ENCODE measurements at regions not wholly inside any gene's neighbourhood (a gene's known extent, or its start where the extent isn't known, plus 50 kb on each side); places are given as distances from the start of the nearest gene placed in this dataset.
A peak's percentile ranks its signal among the peaks of the same experiment; 100 is the strongest.

DNA sequence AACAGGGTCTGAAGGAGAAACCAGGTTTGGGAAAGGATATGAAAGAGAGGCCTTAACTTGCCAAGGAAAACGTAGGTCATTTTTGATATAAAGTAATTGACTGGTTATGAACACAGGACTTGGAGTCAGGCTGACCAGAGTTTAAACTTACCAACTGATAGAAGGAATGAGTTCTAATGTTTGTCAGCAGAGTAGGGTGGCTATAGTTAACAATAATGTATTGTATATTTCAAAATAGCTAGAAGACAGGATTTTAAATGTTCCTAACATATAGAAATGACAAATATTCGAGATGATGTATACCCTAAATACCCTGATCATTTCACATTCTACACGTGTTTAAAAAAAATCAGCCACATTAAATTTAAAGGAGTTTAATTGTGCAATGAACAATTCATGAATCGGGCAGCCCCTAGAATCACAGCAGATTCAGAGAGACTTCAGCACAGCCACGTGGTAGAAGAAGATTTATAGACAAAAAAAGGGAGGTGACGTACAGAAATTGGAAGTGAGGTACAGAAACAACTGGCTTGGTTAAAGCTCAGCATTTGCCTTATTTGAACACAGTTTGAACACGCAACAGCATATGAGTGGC lies 52.5 kb upstream of the PLEKHG7 start:
- no peak for DNase-seq

DNA sequence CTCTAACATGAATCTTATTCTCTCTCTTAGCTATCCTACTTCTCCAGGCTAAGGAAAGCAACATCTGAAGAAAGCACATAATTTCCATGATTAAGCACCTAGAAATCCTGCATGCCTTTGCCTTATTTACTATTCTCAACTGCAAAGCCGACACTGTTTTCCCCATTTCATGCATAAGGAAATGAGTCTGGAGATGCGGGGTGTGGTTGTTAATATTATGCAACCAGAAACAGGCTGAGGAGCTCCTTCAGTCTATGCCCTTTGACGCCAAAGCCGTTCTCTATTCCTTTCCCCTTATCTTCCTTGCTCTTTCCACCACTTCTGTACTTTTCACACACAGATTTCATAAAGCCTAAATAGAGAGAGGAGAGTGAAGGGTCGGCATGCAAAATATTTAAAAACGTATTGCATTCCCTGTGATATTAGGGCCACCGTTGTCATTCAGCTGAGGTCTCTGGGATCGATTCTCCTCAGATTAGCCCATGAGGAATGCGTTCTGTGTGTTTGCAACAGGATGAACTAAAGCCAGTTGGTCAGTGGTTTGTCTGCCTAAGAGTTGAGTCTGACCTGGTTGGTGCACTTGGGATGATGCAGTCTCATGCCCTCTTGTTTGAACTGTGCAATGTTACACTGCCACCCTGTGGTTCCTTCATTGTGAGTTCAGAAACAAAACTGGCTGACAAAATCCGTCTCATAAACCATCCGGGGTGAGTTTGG lies 53.1 kb upstream of the PLEKHG7 start:
- DNase-seq, result peak; percentile 28

DNA sequence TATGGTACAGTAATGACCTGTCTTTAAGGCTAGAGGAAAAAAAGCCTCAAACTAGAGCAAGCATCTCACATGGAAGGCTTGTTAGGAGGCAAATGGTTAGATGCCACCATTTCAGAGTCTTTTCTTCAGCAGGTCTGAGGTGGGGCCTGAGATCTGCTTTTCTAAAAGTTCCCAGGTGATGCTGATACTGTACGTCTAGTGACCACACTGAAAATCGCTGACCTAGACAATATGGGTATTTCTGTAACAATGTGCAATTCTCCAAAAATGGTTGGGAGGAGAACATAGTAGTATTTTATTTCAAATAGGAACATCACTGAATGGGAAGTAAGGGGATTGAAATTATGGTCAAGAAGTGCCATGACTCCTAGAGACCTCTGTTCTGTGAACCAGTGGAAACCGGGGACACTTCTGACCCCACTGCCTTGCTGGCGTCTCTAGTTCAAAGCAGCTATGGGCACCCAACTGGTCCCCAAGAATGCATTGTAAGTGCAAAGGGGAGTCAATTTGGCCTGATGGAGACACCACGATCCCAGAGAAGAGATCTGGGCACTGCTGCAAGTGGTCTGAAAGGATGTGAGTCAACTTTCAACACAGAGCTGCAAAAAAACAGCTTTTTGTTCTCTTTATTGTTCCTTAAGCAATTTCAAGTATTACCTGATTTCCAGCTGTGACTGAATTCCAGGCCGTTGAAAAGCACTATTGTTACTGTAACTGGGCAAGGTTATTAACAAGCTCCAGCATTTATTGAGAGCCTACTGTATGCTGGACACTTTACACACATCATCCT lies 54.4 kb upstream of the PLEKHG7 start:
- no peak for DNase-seq

DNA sequence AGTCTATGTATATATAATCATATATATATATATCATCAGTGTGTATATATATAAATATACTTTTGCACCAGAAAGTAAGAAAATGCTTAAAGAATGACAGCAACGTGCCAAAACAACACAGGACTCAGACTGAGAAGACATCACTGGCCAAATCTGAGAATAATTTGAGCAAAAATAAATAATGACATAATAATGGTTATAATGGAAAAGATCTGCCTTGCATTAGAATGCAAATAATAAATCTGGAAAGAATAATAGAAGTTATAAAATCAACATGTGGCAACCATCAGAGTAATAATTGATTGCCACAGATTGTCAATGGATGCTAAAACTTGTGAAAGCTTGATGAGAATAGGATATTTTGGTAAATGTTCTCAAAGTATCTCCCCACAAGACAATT lies 61.5 kb upstream of the PLEKHG7 start:
- no peak for DNase-seq

DNA sequence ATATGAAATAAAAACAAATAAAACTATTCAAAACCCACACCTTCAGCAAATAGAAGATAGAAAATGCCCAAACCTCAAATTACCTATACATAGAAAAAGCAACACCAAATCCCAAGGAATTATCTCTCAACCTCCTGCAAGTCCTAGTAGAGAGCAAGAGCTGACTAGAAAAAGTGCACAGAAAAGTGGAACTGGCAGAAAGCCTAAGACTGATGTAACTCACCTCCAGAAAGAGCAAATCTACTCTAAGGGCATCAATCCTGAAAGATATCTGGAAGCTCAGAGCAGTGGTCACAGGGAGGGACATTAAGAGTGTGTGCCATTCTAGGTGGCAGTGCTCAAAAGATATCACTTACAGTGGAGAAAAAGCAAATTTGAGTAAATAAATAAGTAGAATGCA lies 62.1 kb upstream of the PLEKHG7 start:
- no peak for DNase-seq

DNA sequence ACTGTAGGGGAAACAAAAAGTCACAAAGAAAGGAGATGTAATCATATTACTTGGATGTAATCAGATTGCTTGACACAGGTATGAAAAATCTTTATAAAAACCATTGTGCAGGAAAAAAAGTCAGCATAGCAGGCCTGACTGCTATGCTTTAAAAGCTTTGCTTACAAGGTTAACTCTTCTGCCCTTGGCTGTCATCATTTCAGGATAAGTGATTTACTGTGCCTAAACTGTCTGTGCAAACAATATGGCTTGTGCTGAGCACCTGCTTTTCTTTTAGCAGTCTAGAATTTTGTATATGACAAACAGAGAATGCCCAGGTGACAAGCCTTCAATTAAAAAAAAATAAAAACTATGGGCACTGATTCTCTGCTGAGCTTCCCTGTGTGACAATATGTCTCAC lies 63.8 kb upstream of the PLEKHG7 start:
- DNase-seq, result no peak

DNA sequence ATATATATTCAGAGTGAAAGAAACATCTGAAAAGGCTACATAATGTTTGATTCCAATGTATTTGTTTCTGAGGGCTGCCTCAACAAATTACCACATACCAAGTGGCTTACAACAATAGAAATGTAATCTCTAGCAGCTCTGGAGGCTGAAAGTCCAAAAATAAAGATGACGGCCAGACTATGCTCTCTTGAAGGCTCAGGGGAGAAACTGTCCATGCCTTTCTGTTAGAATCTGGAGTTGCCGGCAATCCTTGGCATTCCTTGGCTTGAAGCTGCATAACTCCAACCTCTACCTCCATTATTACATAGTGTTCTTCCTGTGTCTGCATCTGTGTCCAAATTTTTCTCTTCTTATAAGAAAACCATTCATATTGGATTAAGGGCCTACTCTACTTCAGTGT lies 68.1 kb upstream of the PLEKHG7 start:
- no peak for DNase-seq

DNA sequence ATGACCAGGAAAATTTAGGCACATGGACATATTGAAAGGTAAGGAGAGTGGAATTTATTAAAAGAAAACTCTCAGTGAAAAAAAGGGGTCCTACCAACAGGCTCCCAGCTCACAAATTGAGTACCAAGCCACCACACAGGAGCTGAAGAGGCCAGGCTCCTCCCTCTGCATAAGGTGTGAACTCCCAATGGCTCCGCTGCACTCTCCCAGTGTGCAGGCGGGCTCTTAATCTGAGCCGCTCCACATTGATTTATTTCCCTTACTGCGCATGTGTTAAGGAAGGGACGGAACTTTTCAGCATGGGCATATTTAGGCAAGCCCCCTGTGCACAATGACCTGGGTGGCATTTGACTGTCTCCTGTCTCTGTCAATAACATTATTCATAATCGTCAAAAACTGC lies 68.6 kb upstream of the PLEKHG7 start:
- no peak for DNase-seq

DNA sequence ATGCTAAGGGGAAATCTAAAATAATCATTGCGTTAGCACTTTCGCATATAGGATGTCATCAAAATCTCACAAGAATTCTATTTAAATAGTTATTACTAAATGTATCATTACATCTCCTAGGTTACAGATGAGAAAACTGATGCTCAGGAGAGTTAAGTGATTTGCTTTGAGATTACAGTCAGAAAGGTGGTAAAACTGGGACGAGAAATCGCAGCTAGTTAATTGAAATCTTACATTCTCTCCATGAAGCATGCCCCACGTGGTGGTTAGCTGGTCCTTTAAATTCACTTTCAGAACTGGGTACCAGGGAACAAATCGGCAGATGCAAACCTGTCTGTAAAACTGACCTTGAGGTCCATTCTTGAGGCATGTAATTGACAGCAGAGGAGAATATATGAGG lies 71.8 kb upstream of the PLEKHG7 start:
- no peak for DNase-seq

DNA sequence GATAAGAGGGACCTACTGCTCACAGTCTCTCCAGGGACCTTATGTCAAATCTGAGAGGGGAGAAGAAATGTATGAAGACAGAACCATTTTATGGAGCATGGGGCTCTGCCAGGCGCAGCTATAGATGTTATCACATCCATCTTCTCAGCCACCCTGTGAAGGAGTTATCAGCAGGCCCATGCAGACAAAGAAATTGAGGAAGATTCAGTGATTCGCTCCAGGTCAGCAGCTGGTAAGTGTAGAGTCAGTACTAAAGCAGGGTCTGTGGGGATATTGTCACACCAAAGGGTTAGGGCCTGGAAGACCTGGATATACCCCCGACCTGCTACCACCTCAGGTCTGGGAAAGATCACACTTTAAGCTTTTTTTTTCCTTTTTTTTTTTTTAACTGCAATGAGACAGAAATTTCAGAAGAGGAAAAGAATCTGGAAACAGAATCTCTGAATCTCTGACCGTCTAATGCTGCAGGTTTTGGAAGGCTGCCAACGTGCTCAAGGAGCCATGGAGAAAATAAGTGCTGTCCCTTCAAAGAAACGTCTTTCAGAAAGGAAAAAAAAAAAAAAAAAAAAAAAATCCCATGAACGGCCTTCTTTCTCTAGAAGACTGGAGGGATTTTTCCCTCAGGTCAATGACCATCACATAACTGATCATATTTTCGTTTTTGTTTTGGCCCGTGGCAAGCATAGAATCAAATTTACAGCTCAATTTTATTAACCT lies 73.3 kb upstream of the PLEKHG7 start:
- peak; percentile 82 for DNase-seq

DNA sequence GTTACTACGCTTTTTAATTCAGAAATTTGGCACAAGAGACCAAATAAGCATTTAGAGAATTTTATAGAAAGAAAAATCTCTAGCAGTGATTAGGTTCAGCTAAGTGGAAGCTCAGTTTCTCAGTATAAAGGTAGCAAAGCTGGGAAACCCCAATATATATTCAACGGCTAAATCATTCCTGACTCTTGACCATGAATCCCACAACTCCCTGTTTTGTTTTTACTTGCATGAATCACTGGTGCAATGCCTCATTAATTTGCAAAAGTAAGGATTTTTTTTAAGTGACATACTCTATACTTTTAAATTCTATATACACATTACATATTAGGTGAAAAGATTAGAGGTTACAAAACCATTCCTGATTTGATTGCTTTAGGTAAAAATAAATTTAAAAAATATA lies 74.3 kb upstream of the PLEKHG7 start:
- DNase-seq, result no peak

DNA sequence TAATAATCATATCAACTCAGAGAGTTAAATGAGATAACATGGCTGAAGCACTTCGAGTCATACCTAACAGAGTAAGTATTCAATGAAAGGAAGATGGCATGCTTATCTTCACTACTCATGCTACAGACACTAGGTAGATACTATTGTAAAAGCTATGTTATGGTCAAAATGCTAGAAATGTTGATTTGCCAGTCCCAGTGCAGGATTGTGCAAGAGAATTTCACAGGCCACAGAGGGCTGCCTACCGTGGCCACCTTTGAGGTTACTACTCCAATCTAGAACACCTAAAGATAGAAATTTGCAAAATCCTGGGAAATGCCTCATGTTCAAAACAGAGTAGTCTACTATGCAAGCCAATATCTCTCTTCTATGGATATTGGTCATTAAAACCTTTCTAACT lies 75.3 kb upstream of the PLEKHG7 start:
- DNase-seq, result no peak

DNA sequence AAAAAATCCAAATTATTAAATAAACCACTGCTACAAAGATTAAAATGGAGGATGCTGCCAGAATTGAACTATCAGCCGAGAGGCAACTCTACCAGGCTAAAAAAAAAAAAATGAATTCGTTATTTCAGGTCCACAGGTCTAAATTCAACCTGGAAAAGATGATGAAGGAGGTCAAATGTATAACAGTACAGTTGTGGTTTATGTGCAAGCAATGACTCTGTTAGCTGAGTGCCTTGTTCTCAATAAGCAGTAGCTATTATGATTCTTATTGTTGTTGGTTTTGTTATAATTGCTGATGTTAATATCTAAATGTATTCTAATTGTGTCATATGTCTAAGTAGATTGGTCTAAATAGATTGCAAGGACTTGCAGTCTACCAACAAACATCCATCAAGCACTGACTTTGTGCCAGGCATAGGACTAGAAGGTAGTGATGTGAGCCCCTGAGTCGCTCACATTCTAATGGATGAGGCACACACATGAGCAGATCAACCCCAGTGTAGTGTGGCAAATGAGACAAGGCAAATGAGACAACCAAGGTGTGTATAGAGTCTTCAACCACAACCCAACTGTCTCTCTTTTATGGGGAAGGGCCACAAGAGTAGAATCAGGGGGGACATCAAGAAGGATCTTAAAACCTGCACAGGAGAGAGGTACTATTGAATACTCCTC lies 77.0 kb upstream of the PLEKHG7 start:
- no peak for DNase-seq

DNA sequence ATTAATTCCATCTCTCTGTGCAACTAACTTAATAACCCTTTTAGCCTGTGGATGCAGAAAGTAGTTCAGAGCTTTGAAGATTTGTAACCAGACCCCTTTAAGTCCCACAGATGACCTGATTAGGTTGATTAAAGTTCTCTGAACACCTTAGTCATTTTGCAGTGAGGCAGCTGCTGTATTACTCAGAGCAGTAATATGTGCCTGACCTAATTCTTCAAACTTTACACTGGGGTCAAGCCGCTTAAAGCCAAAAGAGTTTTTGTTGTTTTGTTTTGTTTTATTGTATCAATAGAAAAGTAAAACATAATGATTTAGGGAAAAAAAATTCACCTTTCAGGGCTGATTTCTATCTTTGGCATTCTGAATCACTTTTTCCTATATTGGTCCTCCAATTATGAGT lies 78.6 kb upstream of the PLEKHG7 start:
- DNase-seq, result no peak

DNA sequence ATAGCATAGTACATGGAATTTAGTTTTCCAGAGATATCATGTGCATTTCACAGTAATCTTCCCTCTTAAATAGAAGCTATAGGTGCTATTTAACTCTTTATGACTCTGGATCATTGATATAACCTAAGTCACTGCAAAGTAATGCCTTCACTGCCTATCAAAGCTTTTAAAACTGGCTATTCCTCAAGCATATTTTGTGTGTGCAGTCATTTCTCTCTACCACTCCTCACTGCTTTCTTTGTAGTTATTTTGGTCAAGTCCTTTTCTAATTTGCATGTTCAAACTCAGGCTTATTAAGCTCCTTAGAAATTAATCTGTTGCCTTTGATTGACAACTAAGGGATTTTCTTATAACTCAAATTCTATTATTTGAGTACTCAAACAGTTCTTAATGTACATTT lies 79.4 kb upstream of the PLEKHG7 start:
- no peak for DNase-seq

DNA sequence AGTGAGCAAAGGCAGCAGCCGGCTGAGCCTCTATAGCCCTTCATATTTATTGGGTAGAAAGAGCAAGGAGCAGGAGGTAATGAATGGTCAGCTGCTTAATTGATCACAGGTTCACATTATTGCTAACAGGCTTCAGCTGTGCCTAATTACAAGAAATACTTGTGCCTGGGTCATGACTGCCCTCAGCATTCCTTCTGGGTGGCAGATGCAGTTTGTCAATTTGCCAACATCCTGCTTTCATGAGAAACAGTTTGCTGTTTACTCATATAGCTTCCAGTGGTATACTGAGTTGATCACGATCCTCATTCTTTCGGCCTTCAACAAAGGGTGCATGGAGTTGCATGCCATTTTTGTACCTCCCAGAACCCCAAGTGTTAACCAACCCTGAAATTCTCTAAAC lies 81.0 kb upstream of the PLEKHG7 start:
- DNase-seq, result no peak

DNA sequence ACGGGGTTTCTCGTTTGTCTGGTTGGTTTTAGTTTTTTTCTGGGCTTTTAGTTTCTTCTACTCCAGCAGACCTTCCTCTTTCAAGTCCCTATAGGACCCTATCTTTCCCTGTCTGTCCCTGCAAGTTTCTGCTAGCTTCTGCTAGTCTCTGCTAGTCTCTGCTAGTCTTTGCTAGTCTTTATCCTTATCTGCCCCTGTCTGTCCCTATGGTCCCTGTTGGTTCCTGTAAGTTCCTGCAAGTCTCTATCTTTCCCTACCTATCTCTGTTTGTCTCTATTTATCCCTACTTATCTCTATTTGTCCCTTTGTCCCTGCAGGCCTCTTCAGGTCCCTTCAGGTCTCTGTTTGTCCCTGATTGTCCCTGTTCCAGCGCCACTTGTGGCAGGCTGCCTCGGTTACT lies 81.5 kb upstream of the PLEKHG7 start:
- DNase-seq, result no peak

DNA sequence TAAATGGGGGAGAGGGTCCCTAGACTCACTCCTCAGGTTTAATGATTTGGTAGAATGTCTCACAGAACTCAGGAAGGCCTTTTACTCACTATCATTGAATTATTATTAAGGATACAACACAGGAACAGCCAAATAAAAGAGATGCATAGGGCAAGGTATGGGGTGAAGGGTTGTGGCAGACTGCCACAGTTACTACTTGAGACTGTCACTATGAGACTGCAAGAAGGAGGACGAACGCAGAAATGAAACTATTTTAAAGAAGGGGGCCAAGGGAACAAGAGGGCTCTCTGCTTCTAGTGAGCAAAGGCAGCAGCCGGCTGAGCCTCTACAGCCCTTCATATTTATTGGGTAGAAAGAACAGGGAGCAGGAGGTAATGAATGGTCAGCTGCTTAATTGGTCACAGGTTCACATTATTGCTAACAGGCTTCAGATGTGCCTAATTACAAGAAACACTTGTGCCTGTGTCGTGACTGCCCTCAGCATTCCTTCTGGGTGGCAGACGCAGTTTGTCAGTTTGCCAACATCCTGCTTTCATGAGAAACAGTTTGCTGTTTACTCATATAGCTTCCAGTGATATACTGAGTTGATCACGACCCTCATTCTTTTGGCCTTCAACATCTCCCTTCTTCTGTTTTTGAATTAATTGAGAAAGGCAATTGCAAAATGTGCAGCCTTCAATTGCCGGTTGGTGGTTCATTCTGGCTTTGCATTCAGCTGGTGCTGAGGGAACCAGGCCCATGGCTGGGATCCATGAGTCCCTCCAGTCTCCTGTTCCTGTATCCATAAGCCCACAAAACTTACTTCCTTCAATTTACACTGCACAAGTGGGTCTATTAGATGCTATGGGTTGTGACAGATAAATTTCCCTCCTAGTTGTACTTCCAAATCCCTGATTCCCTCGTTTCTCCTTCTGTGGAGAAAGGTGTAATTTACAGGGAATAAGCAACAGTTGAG lies 82.8 kb upstream of the PLEKHG7 start:
- no peak for DNase-seq

DNA sequence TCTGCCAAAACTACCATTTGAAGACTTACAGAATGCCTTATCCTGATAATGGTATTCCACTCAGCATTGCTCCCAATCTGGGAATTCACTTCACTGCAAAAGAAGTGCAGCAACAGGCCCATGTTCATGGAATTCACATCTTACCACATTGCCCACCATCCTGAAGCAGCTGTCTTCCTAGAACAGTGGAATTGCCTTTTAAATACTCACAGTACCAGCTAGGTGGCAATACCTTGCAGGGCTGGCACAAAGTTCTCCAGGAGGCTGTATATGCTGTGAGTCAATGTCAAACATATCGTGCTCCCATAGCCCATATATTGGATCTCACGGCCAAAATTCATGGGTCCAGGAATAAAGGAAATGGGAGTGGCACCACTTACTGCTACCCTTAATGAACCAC lies 83.8 kb upstream of the PLEKHG7 start:
- DNase-seq, result no peak

DNA sequence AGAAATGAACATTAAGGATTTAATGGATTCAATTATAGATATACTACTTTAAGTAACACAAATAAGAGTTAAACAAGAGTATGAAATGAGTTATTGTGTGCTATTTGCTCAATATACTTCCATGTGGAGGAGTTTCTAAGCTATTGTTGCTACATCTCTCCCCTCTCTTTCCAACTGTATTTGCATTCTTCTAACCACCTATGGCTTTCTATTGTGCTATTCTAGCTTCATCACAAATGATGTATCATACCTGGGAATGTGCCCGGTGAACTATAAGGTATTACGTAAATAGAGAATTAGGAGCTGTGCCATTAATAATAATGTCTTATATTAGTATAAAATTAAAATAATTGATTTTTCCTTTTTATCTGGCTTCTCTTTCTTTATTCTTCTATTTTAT lies 87.1 kb upstream of the PLEKHG7 start:
- DNase-seq, result no peak

DNA sequence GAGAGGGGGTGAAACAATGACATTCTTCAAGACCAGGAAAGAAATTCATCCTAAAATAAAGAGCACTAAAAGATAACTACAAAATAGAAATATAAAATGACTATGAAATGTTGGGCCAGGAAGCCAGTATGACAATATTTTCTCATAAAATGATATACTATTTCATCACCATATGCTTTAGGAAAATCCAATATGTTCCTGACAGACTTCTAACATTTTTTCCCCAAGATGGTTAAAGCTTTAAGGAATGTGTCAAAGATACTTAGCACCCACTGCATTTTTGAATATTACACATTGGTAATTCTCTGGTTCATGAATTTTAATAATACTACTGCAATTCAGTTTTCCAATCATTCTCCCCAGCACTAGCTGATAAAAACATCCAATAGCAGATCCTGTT lies 87.7 kb upstream of the PLEKHG7 start:
- no peak for DNase-seq

DNA sequence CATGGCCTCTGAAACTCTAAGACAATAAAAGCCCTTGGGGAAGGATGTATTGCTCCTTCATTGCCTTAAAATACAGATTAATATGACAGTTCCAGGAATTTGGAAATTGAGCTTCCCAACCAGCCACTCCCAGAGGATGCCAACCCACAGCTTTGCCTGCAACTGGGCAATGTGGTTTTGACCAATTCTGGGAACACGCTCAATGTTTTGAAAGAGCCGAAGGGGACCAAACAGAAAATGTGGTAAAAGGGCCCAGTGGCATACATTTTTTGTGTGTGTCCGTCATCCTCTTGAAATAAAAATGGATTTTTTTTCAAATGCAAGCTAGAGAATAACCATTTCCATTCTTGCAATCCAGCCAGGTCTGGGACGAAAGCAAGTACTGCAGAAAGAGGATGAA lies 88.3 kb upstream of the PLEKHG7 start:
- DNase-seq, result no peak
